Cardiac fibroblast (primary cell): ENCODE measurements at regions not wholly inside any gene's neighbourhood (a gene's known extent, or its start where the extent isn't known, plus 50 kb on each side); places are given as distances from the start of the nearest gene placed in this dataset.
A peak's percentile ranks its signal among the peaks of the same experiment; 100 is the strongest.

Source experiments
- DNase-seq, 2 donors: peaks; one replicate each; pipeline versions ENCODE4 v3.0.0 to v3.0.0-alpha.2; 2010; ENCODE audit warnings: low read depth in 2 of 2
- H3K4me3 ChIP-seq, 2 donors: replicated peaks in 1 of 2; 1 replicate in 1 of 2; 2 replicates in 1 of 2; pipeline ENCODE4 v1.5.1; 2011; ENCODE audit warnings: low read depth in 2 of 2, low read length in 2 of 2, mild to moderate bottlenecking in 2 of 2, moderate library complexity in 1 of 2
- TF ChIP-seq, protein P1 (sequence below): IDR thresholded peaks from one replicate; pipeline ENCODE4 v1.5.1; 2011; ENCODE audit warnings: low read depth, mild to moderate bottlenecking, low read length, inconsistent platforms

GRCh38 chr11:128057786-128058395 lies 529.5 kb downstream of the ETS1 start:
- TF ChIP-seq, protein P1, sequence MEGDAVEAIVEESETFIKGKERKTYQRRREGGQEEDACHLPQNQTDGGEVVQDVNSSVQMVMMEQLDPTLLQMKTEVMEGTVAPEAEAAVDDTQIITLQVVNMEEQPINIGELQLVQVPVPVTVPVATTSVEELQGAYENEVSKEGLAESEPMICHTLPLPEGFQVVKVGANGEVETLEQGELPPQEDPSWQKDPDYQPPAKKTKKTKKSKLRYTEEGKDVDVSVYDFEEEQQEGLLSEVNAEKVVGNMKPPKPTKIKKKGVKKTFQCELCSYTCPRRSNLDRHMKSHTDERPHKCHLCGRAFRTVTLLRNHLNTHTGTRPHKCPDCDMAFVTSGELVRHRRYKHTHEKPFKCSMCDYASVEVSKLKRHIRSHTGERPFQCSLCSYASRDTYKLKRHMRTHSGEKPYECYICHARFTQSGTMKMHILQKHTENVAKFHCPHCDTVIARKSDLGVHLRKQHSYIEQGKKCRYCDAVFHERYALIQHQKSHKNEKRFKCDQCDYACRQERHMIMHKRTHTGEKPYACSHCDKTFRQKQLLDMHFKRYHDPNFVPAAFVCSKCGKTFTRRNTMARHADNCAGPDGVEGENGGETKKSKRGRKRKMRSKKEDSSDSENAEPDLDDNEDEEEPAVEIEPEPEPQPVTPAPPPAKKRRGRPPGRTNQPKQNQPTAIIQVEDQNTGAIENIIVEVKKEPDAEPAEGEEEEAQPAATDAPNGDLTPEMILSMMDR, result no peak
- no peak for DNase-seq
- H3K4me3 ChIP-seq, result no peak overlapping the region

DNA sequence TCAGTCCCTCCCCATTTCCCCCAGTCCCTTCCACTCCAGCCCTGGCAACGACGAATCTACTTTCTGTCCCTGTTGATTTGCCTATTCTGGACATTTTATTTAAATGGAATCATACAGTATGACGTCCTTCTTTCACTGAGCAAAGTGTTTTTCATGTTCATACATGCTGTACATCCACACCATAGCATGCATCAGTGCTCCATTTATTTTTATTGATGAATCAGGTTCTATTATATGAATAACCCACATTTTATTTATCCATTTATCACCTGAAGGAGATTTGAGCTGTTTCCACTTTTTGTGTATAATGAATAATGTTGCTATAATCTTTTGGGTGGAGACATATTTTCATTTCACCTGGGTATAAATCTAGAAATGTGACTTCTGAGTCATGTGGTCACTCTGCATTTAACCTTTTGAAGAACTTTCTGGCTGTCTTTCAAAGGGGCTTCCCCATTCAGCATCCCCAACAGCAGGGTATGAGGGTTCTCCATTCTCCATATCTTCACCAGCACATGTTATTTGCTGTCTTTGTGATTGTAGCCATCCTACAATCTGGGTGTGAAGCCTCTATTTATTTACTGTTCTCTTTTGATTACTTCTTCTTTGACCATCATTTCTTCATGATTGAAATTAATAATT lies 531.7 kb downstream of the ETS1 start:
- DNase-seq, result no peak
- TF ChIP-seq, protein P1, result no peak
- no peak overlapping the region for H3K4me3 ChIP-seq

DNA sequence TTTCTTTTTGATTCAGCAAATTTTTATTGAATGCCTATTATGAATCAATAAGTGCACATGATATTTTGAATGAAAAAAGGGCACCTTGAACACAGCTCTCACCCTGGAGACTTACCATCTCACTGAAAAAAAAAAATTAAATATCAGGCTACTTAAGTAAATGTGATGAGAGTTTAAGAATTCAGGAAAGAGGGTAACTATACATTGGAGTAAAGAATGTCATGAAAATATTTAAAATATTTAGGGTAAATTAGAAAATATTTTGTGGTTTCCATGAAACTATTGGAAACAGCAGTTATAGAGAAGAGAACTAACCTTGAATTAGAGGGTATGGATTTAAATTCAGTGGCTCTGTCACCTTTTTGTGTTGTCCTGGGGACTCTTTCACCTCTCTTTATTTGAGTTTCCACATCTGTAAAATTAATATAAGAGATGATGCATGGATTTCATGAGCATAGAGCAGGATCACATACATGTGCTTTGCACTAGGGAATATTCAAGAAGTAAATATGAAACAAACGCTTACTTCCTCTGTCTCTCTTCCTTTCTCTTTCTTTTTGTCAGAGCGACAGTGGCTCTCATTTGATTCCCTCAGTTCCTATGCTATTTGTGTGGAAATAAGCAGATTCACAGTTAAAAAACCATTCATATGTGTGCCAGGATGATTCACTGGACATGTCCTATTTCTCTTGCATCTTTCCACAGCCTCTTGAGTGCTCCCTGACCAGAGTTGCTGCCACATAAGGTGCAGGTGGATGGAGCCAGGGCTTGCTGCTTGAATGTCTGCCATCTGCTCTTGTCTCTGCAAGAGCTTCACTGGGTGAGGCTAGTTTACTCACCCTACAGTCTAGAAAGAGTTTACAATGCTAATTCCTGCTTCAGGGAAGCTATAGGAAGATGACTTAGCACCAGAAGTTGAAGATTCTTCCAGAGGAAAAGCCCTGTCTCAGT lies 533.1 kb downstream of the ETS1 start:
- DNase-seq, result peak in 1 of 2 donors; percentile 68
- TF ChIP-seq, protein P1, result no peak
- no peak overlapping the region for H3K4me3 ChIP-seq

DNA sequence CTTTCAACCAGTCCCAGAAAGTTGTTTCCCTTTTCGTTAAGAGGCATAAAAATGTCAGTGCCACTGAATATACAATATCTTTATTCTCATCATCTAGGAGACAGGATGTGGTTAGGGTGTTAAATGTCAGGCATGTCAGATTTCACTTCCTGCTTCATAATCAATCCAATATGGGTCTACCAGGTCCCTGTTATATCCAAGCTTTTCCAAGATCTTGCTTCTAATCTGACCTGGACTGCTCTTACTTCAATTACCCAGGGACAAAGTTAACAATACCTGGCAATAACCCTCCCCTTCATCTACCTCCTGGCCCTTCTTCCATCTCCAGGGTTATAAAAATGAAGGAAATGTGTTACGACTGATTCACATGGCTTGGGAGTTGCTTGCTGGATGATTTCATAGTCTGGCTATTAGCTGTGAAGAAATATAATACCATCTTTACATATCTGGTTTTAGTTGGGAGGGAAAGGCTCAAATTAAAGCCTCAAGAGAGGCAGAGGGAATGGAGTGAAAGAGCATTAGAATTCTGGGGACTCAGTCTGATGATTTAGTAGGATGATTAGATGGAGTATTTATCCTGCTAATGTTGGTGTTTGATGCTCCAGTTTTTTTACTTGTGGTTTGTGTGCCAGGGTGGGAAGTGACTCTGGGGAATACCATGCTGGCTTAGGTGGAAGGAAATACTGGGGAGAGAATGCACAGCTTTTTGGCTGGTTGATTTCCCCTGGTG lies 534.3 kb downstream of the ETS1 start:
- peak; percentile 52 to 90 for DNase-seq
- TF ChIP-seq, protein P1, result no peak
- no peak overlapping the region for H3K4me3 ChIP-seq

GRCh38 chr11:128048121-128048520 lies 539.2 kb downstream of the ETS1 start:
- DNase-seq, result no peak
- TF ChIP-seq, protein P1, result no peak
- no peak overlapping the region for H3K4me3 ChIP-seq

DNA sequence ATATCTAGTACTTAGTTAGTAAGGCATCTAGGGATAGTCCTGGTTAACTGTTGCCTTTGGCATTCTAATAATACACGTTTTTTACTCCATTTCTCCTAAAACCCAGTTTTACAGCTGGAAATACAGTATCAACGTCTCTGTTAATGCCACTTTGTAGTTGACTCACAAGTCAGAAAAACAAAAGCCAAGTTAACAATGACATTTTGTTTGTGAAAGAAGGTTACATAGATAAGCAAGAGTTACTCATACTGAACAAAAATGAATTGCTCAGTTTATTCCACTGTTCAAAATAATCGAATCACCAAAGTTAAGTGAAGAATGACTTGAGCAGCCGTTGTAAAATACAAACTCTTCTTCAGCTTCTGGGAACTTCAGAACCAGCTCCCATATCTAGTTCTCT lies 540.3 kb downstream of the ETS1 start:
- peak in 1 of 2 donors; percentile 60 for DNase-seq
- TF ChIP-seq, protein P1, result no peak
- no peak overlapping the region for H3K4me3 ChIP-seq
